ENCODE measurements at regions not wholly inside any gene's neighbourhood (a gene's known extent, or its start where the extent isn't known, plus 50 kb on each side); places are given as distances from the start of the nearest gene placed in this dataset.

DNA sequence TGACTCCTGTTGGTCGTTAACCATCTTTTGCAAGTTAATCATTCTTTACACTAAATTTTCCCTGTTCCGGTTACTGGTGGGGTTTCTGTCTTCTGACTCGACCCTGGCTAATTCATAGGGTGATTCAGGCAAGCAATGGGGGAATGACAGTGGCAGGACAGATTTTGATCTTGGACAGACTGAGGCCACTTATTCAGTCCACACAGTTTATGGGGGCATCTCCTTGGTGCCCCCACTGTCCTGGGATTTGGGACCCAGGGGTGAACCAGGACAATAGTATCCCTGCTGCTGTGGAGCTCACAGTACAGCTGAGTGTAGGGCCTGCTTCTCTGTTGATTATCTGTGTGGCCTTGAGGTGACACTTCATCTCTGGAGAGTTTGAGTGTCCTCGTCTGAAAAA is 540.4 kb downstream of the MATN1 start (continued):
- TF ChIP-seq, protein P1, sequence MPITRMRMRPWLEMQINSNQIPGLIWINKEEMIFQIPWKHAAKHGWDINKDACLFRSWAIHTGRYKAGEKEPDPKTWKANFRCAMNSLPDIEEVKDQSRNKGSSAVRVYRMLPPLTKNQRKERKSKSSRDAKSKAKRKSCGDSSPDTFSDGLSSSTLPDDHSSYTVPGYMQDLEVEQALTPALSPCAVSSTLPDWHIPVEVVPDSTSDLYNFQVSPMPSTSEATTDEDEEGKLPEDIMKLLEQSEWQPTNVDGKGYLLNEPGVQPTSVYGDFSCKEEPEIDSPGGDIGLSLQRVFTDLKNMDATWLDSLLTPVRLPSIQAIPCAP (CRISPR knock-in tag; IDR thresholded peaks at IDR 0.05; ENCODE audit: low read depth): no peak

DNA sequence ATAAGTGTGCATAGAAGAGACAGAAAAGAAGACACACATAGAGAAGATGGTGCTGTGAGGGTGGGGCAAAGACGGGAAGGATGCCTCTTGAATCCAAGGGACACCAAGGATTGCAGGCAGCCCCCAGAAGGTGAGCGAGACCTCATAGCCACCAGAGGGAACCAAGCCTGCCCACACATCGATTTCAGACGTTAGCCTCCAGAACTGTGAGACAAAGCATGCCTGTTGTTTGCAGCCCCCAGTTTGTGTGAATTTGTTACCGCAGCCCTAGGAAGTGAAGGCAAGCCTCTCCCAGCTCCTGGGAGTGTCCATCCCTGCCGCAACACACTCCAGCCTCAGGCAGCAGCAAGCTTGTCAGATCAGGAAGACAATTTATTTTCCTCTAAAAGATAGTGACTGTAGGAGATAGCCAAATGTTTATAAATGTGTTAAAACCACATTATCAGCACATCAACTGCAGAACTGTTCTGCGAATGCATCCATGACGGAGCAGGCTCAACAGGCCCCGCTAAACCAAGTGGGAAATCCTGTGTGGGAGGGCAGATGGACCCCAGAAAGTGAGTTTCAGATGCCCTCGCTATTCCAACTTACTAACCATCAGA is 543.3 kb downstream of the MATN1 start:
- ATAC-seq (no peak), DNase-seq (ENCODE audit: low spot score) (no peak), FAIRE-seq (no peak)
- no peak overlapping the region for H3K4me3 ChIP-seq (replicated peaks in 1 of 3; ENCODE audit: insufficient read depth in 1 of 3, low read depth in 2 of 3, low read length in 3 of 3)
- no peak overlapping the region for H3K27ac ChIP-seq (ENCODE audit: extremely low read length, insufficient read depth, low read length)
- WGBS (ENCODE audit: low lambda C conversion rate): 31% methylated on average over 7 of the region's 10 CpGs
- no peaks in the 10 kb centered on the region for H3K36me3 ChIP-seq (replicated peaks in 1 of 2; ENCODE audit: control insufficient read depth in 1 of 2, insufficient read depth in 2 of 2, low read length in 2 of 2)
- TF ChIP-seq RCOR2 (CRISPR knock-in tag; IDR thresholded peaks at IDR 0.05) (no peak), CHCHD3 (CRISPR knock-in tag; IDR thresholded peaks at IDR 0.05) (no peak)
- TF ChIP-seq, protein P2, sequence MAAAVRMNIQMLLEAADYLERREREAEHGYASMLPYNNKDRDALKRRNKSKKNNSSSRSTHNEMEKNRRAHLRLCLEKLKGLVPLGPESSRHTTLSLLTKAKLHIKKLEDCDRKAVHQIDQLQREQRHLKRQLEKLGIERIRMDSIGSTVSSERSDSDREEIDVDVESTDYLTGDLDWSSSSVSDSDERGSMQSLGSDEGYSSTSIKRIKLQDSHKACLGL (CRISPR knock-in tag; IDR thresholded peaks at IDR 0.05): no peak
- TF ChIP-seq, protein P3, sequence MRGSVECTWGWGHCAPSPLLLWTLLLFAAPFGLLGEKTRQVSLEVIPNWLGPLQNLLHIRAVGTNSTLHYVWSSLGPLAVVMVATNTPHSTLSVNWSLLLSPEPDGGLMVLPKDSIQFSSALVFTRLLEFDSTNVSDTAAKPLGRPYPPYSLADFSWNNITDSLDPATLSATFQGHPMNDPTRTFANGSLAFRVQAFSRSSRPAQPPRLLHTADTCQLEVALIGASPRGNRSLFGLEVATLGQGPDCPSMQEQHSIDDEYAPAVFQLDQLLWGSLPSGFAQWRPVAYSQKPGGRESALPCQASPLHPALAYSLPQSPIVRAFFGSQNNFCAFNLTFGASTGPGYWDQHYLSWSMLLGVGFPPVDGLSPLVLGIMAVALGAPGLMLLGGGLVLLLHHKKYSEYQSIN (CRISPR knock-in tag; IDR thresholded peaks at IDR 0.05; ENCODE audit: borderline replicate concordance): no peak
- intact Hi-C loops (cut with micrococcal nuclease; ENCODE audit: unreplicated experiment): no loop called here
- CTCF ChIA-PET (ENCODE audit: low intra/inter-chr PET ratio, low total read pairs): no interaction called here
- POLR2A ChIA-PET: no interaction called here
- no peak overlapping the region for H3K9ac ChIP-seq (ENCODE audit: insufficient read depth, low read depth, low read length)
- H3K79me2 ChIP-seq (ENCODE audit: insufficient read depth, low read length): no peaks in the 10 kb centered on the region
- in situ Hi-C loops (cut with HindIII; ENCODE audit: extremely low pct_ligation_motif_present, low pct_unique_long_range_greater_than_20kb): no loop called here
- BruUV-seq (replicated peaks): no TSS peak
- H3K4me2 ChIP-seq (ENCODE audit: low read depth, low read length): no peak overlapping the region
- H3K9me3 ChIP-seq (ENCODE audit: low read length): no peaks in the 10 kb centered on the region
- no peaks in the 10 kb centered on the region for H3K4me1 ChIP-seq (ENCODE audit: insufficient read depth, low read length)
- no peaks in the 10 kb centered on the region for H3K27me3 ChIP-seq (ENCODE audit: control insufficient read depth in 1 of 2, insufficient read depth in 2 of 2, low read length in 2 of 2)
- no peak overlapping the region for H2AFZ ChIP-seq (ENCODE audit: low read length)
- no peaks in the 10 kb centered on the region for H4K20me1 ChIP-seq (ENCODE audit: insufficient read depth, low read length)
